DMS153 (cell line): ENCODE measurements at regions not wholly inside any gene's neighbourhood (a gene's known extent, or its start where the extent isn't known, plus 50 kb on each side); places are given as distances from the start of the nearest gene placed in this dataset.
"Not testable (repeated sequence)": the region's sequence is repeated elsewhere in the genome, so short reads cannot be mapped to it uniquely, and the experiment has no call there.

Experiments
- DNase-seq: peaks from one replicate; lab custom pipeline; 2025; lab: John Stamatoyannopoulos, UW

DNA sequence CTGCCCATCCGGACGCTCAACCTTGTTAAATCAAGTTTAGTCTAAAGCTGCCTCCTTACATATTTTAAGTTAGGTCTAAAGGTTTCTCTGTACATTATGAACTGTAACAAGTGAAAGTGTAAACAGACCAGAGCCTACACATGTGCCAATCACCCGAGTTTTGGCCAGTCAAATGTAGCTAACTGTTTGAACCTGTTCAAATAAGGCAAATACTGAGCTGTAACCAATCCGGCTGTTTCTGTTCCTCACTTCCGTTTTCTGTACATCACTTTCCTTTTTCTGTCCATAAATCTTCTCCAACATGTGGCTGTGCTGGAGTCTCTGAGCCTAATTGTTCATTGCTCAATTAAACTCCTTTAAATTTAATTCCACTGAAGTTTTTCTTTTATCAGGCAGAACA lies 113.3 kb upstream of the SHISA3 start:
- no peak for DNase-seq

DNA sequence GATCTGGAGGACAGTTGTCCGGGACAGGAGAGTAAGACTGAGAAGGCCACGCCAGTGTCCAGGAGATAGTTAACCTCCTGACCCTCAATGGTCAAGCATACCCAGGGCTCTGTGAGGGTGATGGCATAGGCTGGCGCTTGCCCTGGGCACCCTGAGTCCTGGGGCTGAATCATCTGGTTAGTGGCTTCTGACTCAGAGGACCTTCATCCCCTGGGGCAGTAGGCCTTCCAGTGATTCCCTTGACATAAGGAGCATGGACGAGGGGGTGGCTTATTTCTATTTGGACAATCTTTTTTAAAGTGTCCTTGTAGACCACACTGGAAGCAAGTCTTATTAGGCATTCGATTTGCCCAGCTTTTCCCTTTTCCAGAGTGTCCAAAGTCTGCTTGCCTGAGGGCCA lies 108.4 kb upstream of the SHISA3 start:
- not testable (repeated sequence) for DNase-seq

DNA sequence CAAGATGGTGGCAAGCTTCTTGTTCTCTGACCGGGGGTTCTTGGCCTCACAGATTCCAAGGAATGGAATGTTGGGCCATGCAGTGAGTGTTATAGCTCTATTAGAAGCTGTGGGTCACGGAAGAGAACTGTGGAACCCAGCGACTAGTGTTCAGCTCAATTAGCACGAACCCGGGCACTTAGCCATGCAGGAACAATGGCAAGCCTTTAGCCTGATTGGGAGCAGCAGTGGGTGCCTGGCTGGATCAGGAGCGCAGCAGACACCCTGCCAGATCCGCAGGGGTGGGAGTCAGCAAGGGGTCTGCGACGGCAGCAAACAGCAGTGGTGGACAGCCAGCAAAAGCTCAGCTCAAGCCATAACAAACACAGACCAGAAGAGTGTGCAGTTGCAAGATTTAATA lies 105.1 kb upstream of the SHISA3 start:
- DNase-seq: not testable (repeated sequence)

DNA sequence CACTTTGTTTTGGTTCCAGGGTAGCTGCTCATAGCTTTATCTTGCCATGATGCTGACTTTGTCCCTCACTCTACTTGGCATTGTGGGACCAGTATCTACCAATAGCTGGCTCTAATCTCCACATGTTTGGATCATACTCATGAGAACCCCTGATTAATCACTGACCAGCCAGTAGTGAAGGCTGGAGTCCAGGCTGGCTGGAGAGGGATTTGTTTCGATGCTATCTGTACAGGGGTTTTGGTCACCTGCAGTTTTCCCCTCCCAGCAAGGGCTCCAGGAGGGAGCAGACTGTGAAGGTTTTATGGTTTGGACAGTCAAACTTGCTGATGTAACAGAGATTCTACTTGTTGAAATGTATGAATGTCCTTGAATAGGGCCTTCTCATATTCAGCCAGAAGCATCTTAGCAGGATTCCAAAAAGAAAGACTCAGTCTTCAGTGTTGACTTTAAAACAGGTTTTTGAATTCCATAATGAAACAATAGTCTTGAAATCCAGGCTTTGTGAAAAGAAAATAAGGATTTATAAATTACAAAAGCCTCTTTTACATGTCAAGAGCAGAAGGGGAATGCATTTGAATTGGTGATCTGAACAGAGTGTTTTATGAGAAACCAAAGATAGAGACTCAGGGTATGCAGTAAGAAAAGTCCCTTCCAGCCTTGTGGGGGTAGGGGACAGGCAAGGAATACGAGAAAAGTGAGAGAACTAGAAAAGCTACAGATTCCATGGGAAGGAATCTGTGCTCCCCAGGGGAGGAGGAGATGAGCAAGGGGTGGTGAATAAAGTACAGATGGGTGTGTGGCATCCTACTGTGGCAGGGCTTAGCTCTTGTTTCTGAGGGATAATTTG lies 103.1 kb upstream of the SHISA3 start:
- no peak for DNase-seq

DNA sequence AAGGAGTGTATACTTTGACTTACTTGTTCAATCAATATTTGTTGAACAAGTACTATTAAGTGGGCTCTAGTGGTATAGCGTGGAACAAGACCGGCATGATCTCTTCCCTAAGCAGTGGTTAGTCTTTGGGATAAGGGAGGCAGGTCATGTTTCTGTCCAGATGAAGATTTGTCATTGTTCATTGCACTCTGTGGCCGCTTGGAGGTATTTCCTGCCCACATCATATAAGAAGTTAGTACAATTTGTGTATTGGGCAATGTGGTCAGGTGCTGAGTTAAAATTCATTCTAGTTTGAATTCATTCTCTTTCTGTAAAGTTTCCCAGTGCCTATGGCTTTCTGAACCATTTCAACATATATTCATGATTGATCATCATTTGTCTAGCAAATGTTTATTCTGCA lies 101.1 kb upstream of the SHISA3 start:
- DNase-seq: no peak

DNA sequence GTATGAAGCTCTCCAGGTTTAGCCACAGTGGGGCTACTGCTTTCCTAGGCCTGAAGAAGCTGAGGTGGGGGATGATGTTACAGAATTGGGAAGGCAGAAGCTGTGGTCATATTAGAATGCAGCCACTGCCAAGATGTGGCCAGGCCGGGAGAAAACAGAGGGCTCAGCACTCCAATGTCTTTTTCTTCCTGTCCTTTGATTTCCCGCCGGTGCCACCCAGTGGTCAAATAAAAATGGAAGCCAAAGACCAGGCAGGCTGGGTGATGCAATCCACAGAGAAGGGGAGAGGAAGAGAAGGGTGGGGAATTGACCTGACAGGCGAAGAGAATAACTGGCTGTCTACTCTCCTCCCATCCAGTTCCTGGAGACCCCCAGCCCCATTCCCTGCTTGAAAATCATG lies 94.9 kb upstream of the SHISA3 start:
- no peak for DNase-seq

DNA sequence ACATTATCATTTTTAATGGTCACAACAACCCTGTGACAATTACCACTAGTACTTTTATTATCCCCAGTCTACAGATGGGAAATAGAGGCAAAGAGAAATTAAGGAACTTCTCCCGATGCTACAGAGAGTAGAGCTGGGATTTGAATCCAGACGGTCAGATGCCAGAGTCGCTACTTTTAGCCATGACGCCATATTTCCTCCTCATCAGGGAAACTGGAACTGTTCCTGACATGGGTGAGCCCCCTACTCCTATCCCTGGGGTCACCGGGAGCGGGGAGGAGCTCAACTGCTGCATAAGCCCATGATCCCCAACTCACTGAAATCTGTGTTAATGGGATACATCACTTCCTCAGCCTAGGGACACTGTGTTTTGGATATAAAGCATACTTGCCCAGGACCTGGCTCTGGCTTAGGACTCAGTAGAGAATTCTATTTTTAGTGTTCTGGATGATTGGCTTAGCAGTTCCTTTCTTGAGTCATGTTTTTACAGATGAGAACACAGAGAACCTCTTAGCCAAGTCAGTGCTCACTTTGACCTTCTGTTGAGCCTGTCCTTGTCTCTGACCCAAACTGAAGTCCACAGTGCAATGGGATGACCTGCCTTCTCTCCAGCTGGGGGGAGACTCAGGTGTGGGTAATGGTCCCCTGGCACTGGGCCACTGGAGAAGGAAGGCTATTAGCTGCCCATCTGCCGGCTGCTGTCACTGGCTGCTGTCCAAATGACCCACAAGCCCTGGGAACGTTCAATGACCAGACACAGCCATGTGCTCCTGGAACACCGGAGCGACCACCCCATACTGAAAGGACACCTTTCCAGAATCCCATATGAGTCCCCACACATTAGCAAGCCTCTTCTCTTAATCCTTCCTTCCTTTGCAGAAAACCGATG lies 90.8 kb upstream of the SHISA3 start:
- DNase-seq: no peak

DNA sequence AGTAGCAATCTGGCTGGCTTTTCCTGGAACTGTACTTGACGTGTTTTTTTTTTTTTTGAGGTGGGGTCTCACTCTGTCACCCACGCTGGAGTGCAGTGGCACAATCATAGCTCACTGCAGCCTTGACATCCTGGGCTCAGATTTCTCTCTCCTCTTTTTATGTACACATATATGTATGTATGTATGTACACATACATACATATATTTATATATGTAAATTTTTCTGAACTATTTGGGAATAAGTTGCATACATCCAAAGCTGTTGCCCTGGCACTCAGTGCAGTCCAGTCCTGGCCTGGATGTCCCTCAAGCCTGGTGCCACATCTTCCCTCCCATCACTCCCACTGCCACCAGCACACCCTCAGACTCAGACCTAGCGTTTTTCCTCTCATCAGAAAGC lies 89.0 kb upstream of the SHISA3 start:
- DNase-seq: no peak

DNA sequence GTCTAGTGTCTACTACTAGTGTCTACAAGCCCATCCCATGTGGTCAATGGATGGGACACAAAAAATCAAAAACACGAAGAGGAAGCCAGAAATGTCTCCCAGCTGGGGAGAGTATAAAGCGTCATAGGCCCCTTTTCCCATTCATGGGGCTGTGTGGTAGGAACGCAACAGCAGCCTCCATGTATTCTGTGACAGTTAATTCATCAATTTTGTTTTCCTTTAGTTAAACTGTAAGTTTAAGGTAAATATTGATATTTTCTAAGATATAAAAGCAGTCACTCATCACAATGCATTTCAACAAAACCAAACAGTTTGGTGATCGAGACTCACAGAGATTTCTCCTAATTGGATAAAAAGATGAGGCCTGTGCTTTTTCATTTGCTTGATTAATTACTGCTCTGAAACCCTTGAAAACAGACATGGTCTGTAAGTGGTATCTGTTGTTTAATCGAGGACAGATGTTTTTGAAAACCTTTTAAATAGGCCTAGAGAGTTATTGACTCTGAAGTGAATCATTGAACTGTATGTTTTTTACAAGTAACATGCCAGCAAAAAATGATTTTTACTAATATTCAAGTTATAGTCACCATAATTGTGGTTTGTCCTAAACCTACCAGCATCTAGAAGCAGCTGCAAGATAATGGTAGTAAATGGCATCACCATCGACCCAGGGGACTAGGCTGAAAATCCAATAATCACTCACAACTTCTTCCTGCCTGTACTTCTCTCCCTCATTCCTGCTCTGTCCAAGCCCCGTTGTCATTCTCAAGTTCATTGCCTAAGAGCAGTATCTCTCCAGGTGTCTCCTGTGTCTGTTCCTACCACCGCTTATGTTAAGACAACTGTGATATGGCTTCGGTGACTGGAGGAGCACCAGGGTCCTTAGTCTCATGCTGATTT lies 87.7 kb upstream of the SHISA3 start:
- DNase-seq: no peak

DNA sequence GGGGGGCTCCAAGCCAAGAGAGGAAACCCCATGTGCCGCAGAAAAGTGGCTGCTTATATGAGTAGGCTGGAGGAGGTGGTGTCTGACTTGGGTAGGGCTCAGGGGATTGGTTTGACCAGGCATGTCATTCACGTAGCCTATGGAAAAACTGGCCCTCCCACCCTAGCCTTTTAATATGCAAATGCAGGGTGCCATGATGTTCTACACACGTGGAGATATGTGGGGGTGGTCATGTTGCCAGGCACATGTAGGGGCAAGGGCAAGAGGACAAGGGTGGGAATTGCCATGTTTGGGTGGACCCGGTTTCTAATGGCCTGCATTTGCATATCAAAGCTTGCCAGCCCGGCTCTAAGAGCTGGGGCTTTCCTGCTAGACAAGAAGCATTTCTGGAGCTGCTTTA lies 86.9 kb upstream of the SHISA3 start:
- DNase-seq: no peak

DNA sequence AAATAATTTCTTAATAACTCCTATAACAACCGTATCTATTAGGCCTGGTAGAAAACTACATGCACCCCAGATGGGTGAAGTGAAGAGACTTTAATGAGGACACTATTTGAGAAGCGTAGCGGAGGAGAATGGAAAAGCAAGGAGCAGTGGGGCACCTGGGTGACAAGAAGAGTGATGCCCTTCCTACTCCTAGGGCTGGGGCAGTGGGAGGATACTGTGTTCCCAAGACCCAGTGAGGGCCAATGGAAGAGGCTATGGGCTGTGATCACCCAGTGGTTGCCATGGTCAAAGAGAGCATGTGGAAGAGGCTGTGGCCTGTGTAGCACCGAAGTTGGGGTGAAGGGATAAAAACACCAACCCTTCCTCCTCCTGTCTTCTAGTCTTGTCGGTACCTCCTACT lies 86.5 kb upstream of the SHISA3 start:
- DNase-seq: no peak

DNA sequence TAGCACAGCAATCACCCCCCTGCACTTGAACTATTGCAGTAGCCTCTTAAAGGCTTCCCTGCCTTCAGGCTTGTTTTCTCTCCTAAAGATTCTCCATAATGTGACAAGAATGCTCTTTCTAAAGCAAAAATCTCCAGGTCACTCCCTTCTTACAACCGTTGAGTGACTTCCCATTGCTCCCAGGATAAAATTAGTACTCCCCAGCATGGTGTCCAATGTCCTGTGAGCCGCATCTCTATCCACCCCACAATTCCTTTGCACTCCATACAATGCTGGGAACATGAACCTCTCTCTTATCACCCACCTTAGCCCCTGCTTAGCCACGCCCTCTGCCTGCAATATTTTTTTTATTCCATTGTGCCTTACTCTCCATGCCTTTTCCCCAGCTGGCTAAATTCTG lies 85.7 kb upstream of the SHISA3 start:
- no peak for DNase-seq

DNA sequence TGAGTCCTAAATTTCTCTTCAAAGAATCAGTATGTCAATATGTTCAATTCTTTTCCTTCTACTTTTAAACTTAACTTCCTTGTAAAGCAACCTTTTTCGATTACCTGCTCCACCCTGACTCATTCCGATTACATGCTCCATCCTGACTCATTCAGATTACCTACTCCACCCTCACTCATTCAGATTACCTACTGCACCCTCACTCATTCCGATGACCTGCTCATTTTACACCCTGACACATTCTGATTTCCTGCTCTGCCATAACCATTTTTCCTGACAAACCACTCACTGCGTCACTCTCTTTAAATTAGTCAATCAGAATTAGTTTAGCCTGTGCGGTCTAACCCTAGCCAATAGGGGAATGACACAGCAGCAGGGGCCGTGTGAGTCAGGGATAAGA lies 83.9 kb upstream of the SHISA3 start:
- not testable (repeated sequence) for DNase-seq

DNA sequence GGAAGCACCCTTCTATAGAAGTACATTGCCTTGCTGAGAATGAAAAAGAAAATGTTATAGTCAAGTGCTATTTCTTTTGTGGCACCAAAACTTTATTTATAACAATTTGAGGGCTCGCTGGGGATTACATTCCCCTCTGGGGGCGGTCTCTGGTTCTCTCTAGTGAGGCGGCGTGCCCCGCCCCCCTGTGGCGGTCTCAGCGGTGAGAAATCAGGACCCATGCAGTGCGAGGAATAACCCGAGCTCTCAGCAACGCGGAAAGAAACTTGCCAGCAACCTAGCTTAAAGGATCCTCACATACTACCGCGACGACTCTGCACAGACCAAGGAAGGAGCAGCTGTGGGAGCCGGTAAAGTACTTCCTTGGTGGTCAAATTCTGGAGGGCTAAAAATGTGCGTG lies 83.4 kb upstream of the SHISA3 start:
- no peak for DNase-seq

DNA sequence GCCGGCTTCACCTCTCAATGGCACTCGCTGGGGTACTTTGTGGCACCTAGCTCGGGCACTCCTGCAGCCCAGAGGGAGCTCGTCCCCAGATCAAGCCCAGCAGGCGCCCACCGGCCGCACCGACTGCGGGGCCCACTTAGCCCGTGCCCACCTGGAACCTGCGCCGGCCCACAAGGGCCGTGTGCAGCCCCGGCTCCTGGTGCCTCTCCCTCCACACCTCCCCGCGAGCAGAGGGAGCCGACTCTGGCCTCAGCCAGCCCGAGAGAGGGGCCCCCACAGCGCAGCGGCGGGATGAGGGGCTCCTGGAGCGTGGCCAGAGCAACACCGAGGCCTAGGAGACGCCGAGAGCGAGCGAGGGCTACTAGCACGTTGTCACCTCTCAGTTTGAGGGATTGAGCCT lies 82.1 kb upstream of the SHISA3 start:
- no peak for DNase-seq

DNA sequence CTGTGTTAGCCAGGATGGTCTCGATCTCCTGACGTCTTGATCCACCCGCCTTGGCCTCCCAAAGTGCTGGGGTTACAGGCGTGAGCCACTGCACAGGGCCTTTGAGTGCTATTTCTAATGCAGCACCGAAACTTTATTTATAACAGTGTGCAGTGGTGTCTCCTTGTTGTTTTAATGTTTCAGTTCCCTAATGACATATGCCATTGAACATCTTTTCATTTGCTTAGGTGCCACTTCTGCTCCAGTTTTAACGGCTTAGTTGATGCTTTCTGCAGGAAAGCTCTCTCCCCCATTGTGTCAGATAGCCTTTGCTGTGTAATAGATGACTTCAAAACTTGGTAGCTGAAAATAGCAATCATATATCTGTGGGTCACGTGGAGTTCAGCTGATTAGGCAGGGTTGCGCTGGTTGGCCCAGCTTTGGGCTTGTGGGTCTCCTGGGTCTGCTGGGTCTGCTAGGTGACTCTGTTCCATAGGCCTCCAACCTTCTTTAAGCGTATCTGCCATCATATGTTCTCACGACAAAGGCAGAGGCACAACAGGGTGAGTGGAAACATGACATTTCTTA lies 76.4 kb upstream of the SHISA3 start:
- DNase-seq: no peak

DNA sequence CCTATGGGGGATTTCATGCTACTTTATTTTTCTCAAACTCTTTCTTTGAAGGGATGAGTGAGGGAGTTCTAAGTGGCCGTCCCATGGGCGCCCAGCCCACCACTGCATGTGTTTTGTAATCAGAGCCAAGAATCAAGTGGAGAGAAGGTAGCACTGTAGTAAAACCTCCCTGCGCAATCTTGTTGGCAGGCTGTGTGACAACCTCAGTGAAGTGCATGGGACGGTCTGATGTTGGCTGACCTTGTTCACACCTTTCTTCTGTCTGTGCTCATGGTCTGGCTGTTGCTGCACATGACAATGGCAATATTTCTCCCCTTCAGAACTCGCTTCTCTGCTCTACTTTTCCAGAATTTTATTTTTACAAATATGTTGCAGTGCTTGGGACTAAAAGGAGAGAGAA lies 71.2 kb upstream of the SHISA3 start:
- no peak for DNase-seq

DNA sequence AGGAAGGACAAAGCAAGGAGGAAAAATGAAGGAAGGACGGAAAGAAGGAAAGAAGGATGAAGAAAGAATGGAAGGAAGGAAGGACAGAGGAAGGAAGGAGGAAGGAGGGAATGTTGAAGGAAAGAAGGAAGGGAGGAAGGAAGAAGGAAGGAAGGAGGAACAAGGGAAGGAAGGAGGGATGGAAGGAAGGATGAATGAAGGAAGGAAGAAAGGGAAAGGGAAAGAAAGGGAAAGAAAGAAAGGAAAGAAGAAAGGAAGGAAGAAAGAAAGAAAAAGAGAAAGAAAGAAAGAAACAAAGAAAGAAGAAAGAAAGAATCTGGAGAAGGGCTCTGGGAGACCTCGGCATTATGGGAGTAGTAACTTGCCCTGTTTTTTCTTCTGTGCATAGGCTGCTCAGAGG lies 70.8 kb upstream of the SHISA3 start:
- DNase-seq: no peak

DNA sequence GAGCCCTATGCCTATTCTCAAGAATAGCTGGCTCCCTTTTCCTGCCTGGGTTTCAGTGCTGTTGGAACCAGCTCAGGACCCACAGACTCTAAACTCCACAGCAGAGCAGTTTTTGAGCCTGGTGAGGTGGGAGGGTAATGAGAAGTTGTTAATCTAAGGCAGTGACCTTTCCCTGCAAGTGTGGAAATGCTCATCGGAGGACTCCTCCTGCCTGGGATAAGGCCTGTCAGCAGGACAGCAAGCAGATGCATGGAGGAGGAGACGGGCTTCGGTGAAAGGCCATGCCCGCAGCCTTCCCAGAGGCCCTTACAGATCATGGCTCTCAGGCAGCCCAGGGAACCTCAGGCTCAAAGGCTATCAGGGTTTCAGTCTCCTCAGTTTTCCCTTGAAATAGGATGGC lies 70.0 kb upstream of the SHISA3 start:
- no peak for DNase-seq

DNA sequence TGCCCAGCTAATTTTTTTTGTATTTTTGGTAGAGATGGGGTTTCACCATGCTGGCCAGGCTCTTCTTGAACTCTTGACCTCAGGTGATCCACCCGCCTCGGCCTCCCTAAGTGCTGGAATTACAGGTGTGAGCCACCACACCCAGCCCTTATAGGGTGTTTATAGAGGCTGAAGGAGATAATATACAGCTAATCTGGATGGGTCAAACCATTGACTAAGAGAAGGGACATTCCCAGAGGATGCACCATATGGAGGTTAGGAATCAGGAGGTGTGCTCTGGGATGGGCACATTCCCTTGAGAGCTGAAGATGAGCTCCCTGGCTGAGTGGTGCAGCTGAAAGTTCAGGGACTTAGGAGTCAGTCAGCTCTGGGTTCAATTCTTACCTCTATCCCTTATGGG lies 68.3 kb upstream of the SHISA3 start:
- DNase-seq: no peak

DNA sequence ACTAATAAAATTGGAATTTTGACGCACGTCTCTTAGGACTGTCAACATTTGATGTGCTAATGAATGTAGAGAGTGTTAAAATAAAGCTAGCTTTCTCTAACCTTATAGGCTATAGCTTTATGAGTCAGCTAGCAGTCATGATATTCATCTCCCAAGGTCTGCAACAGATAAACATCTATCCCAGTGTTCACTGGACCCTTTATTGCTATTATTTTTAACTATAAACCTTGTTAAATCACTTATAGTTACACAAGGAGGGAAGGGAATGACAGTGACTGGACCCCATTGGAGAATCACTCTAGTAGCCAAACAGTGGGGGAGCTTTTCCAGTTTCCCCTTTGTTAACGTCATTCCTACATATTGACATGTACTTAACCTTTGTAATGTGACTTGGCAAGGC lies 67.9 kb upstream of the SHISA3 start:
- no peak for DNase-seq

DNA sequence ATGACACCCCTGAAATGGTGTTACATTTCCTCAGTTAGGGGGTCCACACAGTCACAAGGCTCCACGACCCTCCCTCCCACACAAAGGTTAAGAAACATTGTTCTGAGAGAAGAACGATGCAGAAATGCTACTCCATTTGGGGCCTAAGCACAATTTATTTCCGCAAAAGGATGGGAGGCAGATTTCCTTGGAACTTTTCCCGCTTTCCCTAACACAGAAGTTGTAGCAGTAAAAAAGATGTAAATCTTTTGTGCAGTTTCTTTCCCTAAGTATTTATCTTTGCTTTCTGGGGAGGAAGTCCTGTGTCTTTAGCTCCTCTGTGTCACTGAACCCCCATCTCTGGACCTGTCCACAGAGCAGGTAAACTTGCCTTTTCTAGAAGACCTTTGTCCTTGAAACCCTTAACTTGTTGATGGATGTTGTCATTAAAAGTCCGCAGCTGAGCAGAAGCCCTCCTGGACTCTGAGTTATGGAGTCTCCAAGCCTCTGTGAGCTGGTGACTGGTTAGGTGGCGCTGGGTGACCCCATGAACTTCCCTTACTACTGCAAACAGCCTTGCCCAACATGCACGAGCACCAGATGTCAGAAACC lies 67.2 kb upstream of the SHISA3 start:
- DNase-seq: no peak
